Fibroblast of mammary gland (primary cell): ENCODE measurements at regions not wholly inside any gene's neighbourhood (a gene's known extent, or its start where the extent isn't known, plus 50 kb on each side); places are given as distances from the start of the nearest gene placed in this dataset.

Experiments used
- DNase-seq: peaks from one replicate; pipeline ENCODE4 v3.0.0-alpha.2; 2010; ENCODE audit warnings: low read depth
- H3K4me3 ChIP-seq: 2 replicates; pipeline ENCODE4 v1.5.1; 2011; ENCODE audit warnings: low read depth, mild to moderate bottlenecking, low read length, moderate library complexity; ENCODE audit not compliant: control insufficient read depth
- CTCF ChIP-seq: conservative IDR thresholded peaks from 2 replicates; pipeline ENCODE4 v1.5.1; 2011; ENCODE audit warnings: low read depth, low read length, inconsistent platforms; ENCODE audit not compliant: control insufficient read depth, insufficient read depth

- no peak overlapping the region for H3K4me3 ChIP-seq
- no peak for TF ChIP-seq CTCF
Measured at GRCh38 chr6:168746643-168747042, 305.7 kb downstream of the SMOC2 start.

GRCh38 chr6:168746013-168746412, 305.0 kb downstream of the SMOC2 start:
- no peak overlapping the region for H3K4me3 ChIP-seq

More at GRCh38 chr6:168746643-168747042, 305.7 kb downstream of the SMOC2 start:
- no peak for DNase-seq

GRCh38 chr6:168744861-168745260, 303.9 kb downstream of the SMOC2 start:
- DNase-seq = no peak
- TF ChIP-seq CTCF = no peak
- H3K4me3 ChIP-seq = no peak overlapping the region

More at GRCh38 chr6:168746013-168746412, 305.0 kb downstream of the SMOC2 start:
- no peak for DNase-seq
- TF ChIP-seq CTCF = no peak

GRCh38 chr6:168741942-168742782, 301.2 kb downstream of the SMOC2 start:
- no peak overlapping the region for H3K4me3 ChIP-seq
- no peak for TF ChIP-seq CTCF
- no peak for DNase-seq

- H3K4me3 ChIP-seq = no peak overlapping the region
- TF ChIP-seq CTCF = no peak
- DNase-seq = no peak
Measured at GRCh38 chr6:168741305-168741704, 300.3 kb downstream of the SMOC2 start.

- TF ChIP-seq CTCF = no peak
- DNase-seq = no peak
- no peak overlapping the region for H3K4me3 ChIP-seq
Measured at GRCh38 chr6:168739381-168739780, 298.4 kb downstream of the SMOC2 start.

GRCh38 chr6:168737481-168737880, 296.5 kb downstream of the SMOC2 start:
- TF ChIP-seq CTCF = no peak
- DNase-seq = peak; percentile 22
- H3K4me3 ChIP-seq = no peak overlapping the region
